ENCODE measurements at regions not wholly inside any gene's neighbourhood (a gene's known extent, or its start where the extent isn't known, plus 50 kb on each side); places are given as distances from the start of the nearest gene placed in this dataset.

GRCh38 chr2:76279142-76279541 is 568.4 kb upstream of the GCFC2 start:
- Histone ChIP-seq H3K4me3 (ENCODE audit: low read depth in 1 of 2, low read length in 1 of 2) (no peak overlapping the region), H3K4me1 (ENCODE audit: control insufficient read depth in 1 of 2, insufficient read depth in 1 of 2, low read depth in 1 of 2, low read length in 1 of 2) (no peaks in the 10 kb centered on the region), H3K27me3 (no peaks in the 10 kb centered on the region), H3K36me3 (no peaks in the 10 kb centered on the region), H3K27ac (no peak overlapping the region), H3K9me3 (no peaks in the 10 kb centered on the region)
- TF ChIP-seq CTCF (IDR thresholded peaks at IDR 0.05), result no peak

GRCh38 chr2:76275788-76276187 is 565.1 kb upstream of the GCFC2 start:
- no peaks in the 10 kb centered on the region for H3K36me3 ChIP-seq
- no peaks in the 10 kb centered on the region for H3K27me3 ChIP-seq
- H3K27ac ChIP-seq, result no peak overlapping the region
- TF ChIP-seq CTCF (IDR thresholded peaks at IDR 0.05), result no peak
- H3K4me1 ChIP-seq (ENCODE audit: control insufficient read depth in 1 of 2, insufficient read depth in 1 of 2, low read depth in 1 of 2, low read length in 1 of 2), result no peaks in the 10 kb centered on the region
- H3K4me3 ChIP-seq (ENCODE audit: low read depth in 1 of 2, low read length in 1 of 2), result no peak overlapping the region
- H3K9me3 ChIP-seq, result no peaks in the 10 kb centered on the region

- Histone ChIP-seq H3K27ac (no peak overlapping the region), H3K36me3 (no peaks in the 10 kb centered on the region), H3K4me1 (ENCODE audit: control insufficient read depth in 1 of 2, insufficient read depth in 1 of 2, low read depth in 1 of 2, low read length in 1 of 2) (no peaks in the 10 kb centered on the region), H3K4me3 (ENCODE audit: low read depth in 1 of 2, low read length in 1 of 2) (no peak overlapping the region), H3K27me3 (no peaks in the 10 kb centered on the region), H3K9me3 (no peaks in the 10 kb centered on the region)
- TF ChIP-seq CTCF (IDR thresholded peaks at IDR 0.05), result no peak
Measured at GRCh38 chr2:76274676-76275075, 564.0 kb upstream of the GCFC2 start.

- Histone ChIP-seq H3K27ac (no peak overlapping the region), H3K36me3 (no peaks in the 10 kb centered on the region), H3K9me3 (no peaks in the 10 kb centered on the region), H3K4me3 (ENCODE audit: low read depth in 1 of 2, low read length in 1 of 2) (no peak overlapping the region), H3K27me3 (no peaks in the 10 kb centered on the region), H3K4me1 (ENCODE audit: control insufficient read depth in 1 of 2, insufficient read depth in 1 of 2, low read depth in 1 of 2, low read length in 1 of 2) (no peaks in the 10 kb centered on the region)
- TF ChIP-seq CTCF (IDR thresholded peaks at IDR 0.05), result no peak
Measured at GRCh38 chr2:76274160-76274559, 563.4 kb upstream of the GCFC2 start.

- Histone ChIP-seq H3K27me3 (no peaks in the 10 kb centered on the region), H3K9me3 (no peaks in the 10 kb centered on the region), H3K4me1 (ENCODE audit: control insufficient read depth in 1 of 2, insufficient read depth in 1 of 2, low read depth in 1 of 2, low read length in 1 of 2) (no peaks in the 10 kb centered on the region), H3K36me3 (no peaks in the 10 kb centered on the region), H3K27ac (no peak overlapping the region), H3K4me3 (ENCODE audit: low read depth in 1 of 2, low read length in 1 of 2) (no peak overlapping the region)
- no peak for TF ChIP-seq CTCF (IDR thresholded peaks at IDR 0.05)
Measured at GRCh38 chr2:76270096-76270710, 559.5 kb upstream of the GCFC2 start.

Data from neutrophil (primary cell).